ENCODE measurements at regions not wholly inside any gene's neighbourhood (a gene's known extent, or its start where the extent isn't known, plus 50 kb on each side); places are given as distances from the start of the nearest gene placed in this dataset.

DNA sequence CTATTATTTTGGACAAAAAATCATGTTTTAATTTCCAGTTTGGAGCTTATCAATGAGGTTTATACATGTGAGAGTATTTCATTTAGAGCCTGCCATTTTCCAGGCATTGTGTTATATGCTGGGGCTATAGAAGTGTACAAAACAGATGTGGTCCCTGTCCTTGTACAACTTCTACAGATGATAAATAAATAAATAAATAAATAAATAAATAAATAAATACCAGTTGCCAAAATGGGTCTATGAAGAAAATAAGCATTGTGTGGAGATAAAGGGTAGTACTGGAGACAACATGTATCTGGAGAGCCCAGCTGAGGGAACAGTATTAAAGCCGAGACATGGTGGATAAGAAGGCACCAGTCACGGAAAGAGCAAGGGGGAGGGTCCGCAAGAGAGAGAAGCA, 210.0 kb downstream of the SS18 start:
- no peak for TF ChIP-seq GATA2 (IDR thresholded peaks at IDR 0.05; ENCODE audit: low read depth, low read length)
- no peak for TF ChIP-seq GATA3 (IDR thresholded peaks at IDR 0.05; ENCODE audit: low read depth, low read length)

All from SH-SY5Y (cell line).